Stimulated activated CD8-positive, alpha-beta memory T cell treated with anti-CD3 and anti-CD28 coated beads, Interleukin-2, amount 100 ng/mL, for 48 hours (primary cell): ENCODE measurements at regions not wholly inside any gene's neighbourhood (a gene's known extent, or its start where the extent isn't known, plus 50 kb on each side); places are given as distances from the start of the nearest gene placed in this dataset.
"Not testable (repeated sequence)": the region's sequence is repeated elsewhere in the genome, so short reads cannot be mapped to it uniquely, and the experiment has no call there.

ENCODE experiments used
- DNase-seq, 2 donors: peaks; one replicate each; pipeline ENCODE4 v3.0.0-alpha.2; 2020; ENCODE audit warnings: low read depth in 2 of 2

- no peak for DNase-seq
Measured at GRCh38 chr1:228669242-228669585, 66.1 kb upstream of the RHOU start.

- DNase-seq = not testable (repeated sequence)
Measured at GRCh38 chr1:228681076-228681565, 54.2 kb upstream of the RHOU start.

GRCh38 chr1:228683428-228683827 is 51.9 kb upstream of the RHOU start:
- no peak for DNase-seq

- no peak for DNase-seq
Measured at GRCh38 chr1:228684607-228685006, 50.7 kb upstream of the RHOU start.

- no peak for DNase-seq
Measured at GRCh38 chr1:228685081-228685660, 50.1 kb upstream of the RHOU start.
